ENCODE measurements at regions not wholly inside any gene's neighbourhood (a gene's known extent, or its start where the extent isn't known, plus 50 kb on each side); places are given as distances from the start of the nearest gene placed in this dataset.

DNA sequence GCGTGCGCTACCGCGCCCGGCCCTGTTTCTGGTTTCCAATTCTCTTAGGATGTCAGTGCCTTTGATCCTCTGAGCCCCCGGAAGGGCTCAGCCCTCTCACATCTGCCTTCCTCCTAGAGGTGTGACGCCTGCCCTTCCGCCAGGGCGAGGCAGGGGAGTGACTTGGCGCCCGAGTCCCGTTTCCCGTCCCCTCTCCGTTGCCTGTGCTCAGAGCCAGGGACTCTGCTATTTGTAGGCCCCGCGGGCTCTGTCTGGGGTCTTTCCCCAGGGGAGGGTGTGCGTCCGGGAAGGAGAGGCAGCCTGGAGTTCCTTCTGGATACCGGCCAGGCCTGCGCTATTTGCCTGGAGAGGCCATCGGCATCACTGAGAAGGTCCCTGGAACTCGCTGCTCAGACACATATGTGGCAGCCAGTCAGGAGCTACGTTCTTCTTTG, 103.7 kb upstream of the TAF1B start:
- DNase-seq: no peak

DNA sequence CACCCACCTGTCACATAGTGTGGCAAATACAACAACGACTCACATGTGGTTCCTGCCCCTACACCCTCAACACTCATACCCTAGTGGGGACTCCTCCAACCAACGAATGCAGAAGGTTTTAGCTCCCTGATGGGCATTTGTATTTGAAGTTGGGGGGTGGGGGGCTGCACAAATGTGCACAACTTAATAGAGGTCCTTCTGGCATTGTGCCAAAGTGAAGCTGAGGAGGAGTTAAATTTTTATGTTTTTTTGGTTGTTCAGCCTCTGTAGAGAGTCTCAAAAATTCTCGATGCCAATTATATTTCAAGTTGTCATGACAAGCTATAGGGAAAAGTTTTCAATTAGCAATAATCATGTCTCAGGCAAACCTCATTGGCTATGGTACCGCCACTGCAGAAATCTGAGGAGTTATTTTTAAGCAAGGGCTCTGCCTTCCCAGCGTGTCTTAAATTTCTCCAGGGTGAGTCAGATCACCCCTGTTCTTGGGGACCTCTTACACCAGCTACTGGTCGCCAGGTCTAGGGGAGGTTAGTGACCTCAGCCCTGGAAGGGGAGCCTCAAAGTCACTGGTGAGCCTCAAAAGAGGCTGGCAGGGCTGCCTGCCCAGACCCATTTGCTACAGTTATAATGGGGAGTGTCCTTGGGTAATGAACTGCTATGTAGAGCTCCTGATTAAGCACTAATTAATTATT, 102.7 kb upstream of the TAF1B start:
- no peak for DNase-seq

DNA sequence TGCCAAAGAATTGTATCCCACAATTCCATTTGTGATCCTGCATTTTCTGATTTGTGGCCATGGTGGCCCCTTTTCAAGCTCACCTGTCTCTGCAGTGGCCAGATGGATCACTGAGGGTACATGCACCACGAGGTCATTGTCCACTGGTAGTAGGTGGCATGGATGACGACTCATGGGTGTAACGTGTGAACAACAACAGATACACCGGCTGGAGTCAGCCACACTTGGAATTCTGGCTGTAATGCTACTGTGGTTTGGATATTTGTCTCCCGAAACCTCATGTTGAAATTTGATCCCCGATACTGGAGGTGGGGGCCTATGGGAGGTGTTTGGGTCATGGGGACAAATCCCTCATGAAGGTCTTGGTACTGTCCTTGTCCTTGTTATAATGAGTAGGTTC, 102.2 kb upstream of the TAF1B start:
- DNase-seq: no peak

DNA sequence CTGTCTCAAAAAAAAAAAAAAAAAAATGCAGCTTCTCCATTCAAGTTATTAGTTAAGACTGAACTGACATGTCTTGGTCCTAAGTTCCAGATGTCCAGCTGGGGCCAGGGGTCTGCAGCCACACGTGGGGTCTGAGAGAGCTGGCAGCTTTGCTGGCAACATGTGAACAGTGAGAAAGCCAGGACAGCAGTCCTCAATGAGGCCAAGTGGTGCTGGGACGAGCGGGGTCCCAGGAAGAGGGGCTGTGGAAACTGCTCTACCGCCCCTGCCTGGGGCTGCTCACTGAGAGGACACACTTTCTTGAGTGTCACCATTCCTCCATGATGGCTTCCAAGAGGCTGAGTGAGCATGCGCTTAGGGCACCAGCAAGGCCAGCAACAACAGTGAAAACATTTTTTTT, 100.7 kb upstream of the TAF1B start:
- DNase-seq: no peak

- no peak for DNase-seq
Observed at GRCh38 chr2:9744256-9745004, 98.8 kb upstream of the TAF1B start.

DNA sequence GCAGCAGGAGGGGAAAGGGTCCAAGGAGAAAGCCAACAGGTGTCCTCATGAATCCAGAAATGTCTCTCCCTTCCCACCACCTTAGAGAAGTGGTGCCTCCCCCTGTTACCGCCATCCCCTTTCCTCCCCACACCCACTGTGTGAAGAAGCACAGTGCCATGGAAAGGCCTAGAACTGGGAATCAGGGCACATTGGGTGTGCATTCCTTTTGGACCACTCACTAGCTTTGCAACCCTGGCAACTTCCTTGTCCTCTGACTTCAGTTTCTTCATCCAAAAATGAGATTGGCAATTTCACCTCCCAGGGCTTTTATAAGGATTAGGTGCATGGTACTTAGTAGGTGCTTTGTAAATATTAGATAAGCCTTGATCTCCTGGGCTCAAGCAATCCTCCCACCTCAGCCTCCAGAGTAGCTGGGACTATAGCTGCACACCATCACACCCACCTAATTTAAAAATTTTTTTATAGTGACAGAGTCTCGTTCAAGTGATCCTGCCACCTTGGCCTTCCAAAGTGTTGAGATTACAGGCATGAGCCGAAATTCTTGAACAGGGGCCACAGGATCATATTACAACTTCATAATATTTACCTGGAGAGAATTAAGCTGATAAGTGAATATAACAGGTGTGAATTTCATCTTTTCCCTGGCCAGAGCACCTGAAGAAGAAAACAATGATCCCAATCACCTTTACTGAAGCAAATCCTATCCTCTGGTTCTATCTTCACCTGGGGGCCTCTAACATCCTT, 97.9 kb upstream of the TAF1B start:
- DNase-seq: no peak

DNA sequence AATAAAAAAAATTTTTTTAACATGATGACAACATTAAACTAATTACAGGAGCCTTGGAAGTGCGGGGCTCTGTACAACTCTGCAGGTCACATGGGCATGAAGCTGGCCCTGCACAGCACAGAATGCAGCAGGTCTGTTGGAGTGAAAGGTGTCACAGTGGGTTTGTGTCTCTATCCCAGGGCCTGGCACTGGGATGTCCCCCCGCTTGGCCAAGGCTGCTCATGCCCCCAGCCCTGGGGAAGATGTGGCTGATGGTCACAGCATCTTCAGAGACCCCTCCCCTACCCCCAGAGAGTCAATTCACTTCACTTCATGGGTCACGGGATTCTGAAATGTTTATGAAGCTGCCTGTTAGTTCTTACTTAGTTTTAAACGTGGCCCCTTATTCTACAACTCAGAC, 95.9 kb upstream of the TAF1B start:
- DNase-seq: no peak

DNA sequence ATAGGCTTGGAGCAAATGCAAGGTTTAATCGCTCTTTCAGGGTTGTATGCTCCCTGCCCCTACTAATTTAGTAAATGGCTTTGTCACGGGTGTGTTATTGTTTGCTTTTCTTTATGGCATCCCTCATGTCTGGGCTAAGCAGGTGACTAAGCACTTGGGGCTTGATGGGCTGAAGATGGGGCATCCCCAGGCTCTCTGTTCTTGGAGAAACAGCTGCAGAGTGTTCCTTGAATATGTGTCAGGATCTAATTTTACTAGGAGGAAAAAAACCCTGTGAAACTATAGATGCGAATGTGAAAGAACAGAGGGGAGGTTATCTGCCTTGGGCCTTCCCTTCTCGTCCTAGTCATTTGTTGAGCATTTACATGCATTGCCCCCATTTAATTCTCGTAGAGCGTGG, 94.7 kb upstream of the TAF1B start:
- no peak for DNase-seq

GRCh38 chr2:9749546-9750223, 93.6 kb upstream of the TAF1B start:
- no peak for DNase-seq

DNA sequence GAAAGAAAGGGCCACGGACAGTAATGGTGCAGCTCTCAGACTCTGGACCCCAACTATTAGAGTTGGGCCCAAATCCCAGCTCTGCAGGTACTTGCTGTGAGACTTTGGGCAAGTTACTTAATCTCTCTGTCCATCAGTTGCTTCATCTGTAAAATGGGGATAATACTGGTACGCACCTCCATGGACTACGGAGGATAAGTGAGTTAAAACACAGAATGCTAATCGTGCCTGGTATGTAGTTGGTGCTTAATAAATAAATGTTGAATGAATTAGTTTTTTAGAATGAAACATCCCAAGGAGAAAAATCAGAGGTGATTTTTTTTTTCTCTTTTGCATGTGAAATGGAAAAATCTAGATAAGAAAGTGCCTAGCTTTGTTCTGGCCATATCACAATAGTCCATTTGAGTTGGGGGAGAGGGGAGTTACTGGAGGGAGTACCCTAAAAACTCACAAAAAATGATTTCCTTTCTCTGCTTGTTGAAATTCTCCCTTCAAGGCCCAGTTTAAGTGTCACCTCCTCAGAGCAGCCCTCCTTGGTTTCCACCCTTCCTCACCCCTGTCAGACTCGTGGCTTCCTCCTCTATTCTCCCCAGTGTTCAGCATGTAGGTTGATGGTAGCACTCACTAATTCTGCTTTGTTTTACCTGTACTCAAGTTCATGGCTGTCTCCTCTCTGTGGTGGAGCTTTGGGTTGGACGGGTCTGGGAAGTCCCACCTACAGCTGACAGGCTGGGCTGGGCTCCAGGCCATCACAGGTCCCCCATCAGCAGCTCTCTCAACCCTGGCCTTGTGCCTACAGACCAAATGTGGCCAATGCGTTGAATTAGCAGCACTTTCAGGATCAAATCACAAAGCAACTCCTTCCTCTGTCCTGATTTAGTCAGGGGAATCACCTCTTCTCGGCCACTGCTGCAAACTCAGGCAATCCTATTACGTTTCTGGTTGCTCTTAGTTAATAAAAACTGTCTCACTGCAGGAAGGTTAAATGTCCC, 92.8 kb upstream of the TAF1B start:
- no peak for DNase-seq

- DNase-seq: no peak
Observed at GRCh38 chr2:9751831-9752230, 91.4 kb upstream of the TAF1B start.

- no peak for DNase-seq
Observed at GRCh38 chr2:9752441-9753275, 90.6 kb upstream of the TAF1B start.

DNA sequence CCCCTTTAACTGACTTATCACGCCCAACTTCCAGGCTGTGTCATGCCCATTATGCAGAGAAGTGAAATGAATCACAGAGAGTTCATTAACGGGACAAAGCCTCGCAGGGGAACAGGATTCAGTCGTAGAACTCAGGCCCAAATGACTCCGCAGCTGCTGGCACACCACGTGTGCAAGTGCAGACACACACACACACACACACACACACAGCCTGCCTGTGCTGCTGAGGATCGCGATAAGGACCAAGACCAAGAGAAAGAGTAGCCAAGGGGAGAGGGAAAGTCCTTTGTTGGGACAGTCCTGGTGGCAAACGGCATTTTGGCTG, 90.0 kb upstream of the TAF1B start:
- no peak for DNase-seq

DNA sequence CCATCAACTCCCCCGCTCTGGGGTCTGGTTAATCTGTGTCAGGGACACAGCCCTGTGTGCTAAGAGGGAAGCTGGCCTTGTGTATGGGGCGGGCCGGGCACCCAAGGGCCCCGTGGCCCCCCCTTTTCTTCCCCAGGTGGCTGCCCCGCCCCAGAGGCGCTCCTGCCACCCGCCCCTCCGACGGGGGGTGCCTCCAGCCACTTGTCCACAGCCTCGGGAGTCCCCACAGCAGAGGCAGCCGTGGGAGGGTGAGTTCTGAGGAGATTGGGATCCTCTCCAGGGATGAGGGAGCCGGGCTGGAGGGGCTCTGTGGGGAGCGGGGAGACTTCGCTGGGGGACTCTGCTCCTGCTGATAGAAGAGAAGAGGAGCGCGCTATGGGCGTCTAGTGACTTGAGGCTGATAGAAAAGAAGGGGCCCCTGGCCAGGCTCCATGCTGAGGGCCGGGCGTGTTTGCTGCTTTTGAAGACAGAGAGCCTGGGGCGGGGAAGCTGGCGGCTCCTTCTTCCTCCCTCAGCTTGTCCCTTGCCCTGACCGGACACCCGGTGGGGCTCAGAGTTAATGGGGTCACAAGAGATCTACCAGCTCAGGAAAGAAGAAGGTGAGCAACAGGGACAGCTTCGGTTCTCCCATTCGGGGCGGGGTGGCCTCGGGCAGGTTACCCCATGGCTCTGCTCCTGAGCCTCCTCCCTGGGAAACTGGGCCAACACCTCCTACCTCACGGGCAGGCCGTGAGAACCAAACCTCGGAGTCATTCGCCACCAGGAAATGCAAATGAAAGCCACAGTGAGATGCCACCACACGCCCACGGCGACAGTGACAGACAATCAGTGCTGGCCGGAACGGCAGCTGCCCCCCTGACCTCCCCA, 89.4 kb upstream of the TAF1B start:
- no peak for DNase-seq

DNA sequence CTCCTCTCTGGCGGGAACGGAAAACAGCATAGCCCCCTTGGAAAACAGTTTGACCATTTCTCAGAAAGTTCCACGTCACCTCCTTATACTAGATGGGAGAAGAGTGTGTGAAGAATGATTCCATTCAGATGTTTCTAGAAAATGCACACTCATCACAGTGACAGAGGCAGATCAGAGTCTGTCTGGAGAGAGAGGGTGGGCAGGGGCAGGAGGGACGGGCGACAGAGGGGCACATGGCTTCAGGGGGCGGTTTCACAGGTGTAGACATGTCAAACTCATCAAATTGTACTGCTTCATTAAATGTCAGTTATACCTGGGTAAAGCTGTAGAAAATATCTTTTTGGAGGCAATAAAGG, 88.8 kb upstream of the TAF1B start:
- DNase-seq: no peak

GRCh38 chr2:9755008-9755407, 88.3 kb upstream of the TAF1B start:
- no peak for DNase-seq

DNA sequence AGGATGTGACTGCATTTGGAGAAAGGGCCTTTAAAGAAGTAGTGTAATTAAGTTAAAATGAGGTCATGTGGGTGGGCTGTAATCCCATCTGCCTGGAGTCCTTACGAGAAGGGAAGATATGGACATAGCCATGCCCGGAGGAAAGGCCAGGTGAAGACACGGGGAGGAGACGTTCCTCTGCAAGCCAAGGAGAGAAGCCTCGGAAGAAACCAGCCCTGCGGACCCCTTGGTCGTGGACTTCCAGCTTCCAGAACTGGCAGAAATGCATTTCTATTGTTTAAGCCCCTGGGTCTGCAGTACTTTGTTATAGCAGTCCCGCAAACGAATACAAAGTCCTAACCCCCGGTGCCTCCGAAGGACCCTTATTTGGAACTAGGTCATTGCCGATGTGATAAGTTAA, 87.6 kb upstream of the TAF1B start:
- DNase-seq: no peak

- DNase-seq: no peak
Observed at GRCh38 chr2:9756692-9757250, 86.5 kb upstream of the TAF1B start.

DNA sequence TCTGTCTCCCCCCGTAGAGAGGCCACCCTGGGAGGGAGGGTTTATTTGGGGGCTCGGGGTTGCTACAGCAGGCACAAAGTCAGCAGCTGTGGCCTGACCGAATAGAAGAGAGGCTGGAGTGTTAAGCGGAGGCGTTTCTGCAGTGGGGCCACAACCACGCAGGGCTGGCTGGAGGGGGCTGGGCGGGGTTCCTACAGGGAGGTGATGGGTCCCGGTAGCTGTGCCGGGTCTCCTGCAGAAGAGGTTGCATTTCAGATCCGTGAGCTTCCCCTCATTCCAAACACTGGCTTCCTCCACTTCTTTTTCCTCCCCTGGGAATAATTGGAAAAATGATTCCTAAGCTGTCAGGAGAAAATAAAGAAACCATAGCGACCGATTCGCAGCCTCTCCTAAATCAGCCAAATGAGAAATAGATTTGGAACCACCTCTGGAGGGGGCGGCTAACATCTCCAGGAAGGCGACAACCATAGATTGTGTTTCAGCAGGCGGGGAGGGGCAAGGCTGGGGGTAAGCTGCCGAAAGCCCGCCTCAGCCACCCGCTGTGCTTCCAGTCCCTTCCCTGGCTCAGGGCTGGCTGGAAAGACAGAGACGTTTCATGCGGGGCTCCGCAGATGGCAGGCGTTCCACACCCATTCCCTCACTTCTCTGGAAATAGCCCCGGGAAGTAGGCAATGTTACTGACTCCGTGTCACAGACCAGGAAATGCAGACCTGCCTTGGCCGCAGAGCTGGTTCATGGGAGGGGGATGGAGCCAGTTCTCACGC, 85.6 kb upstream of the TAF1B start:
- DNase-seq: peak; percentile 52
